NCI-H2196 (cell line): ENCODE measurements at regions not wholly inside any gene's neighbourhood (a gene's known extent, or its start where the extent isn't known, plus 50 kb on each side); places are given as distances from the start of the nearest gene placed in this dataset.
"Not testable (repeated sequence)": the region's sequence is repeated elsewhere in the genome, so short reads cannot be mapped to it uniquely, and the experiment has no call there.

ENCODE experiments used
- DNase-seq: peaks from one replicate; lab custom pipeline; 2025; ENCODE audit not compliant: unreplicated experiment; lab: John Stamatoyannopoulos, UW

DNA sequence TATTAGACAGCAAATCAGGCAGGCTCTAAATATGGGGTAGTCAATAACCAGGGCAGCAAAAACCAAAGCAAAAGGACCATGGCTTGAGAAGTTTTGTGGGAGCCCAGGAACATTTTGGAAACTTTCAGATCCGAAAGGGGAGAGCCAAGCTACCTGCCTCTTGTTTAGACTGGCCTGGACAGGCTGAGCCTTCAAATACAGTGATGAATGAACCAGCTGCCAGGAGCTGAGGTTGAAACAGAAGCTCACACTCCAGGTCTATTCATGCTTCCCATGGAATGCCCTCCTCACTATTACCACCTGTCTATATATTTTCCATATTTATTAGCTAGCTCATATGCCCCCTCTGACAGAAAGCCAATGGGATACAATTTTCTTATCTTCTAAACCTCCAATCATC lies 150.8 kb upstream of the SLC44A1 start:
- DNase-seq, result no peak

DNA sequence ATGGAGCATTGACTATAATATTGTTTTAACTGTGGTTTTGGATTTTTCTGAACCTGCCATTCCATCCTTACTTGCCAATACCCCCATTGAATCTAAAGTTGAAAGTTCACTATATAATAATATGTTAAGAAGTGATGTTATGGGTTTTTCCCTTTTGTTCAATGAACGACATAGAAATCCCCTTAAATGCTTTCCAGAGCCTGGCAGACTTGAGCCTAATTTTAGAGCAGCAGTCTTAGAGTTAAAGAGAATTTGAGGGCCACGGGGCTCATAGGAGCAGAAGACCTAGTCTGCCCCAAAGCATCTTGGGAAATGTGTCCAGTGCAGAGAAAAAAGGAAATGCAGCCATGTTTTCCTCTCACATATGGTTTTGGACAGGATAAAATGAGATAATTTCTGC lies 146.1 kb upstream of the SLC44A1 start:
- no peak for DNase-seq

DNA sequence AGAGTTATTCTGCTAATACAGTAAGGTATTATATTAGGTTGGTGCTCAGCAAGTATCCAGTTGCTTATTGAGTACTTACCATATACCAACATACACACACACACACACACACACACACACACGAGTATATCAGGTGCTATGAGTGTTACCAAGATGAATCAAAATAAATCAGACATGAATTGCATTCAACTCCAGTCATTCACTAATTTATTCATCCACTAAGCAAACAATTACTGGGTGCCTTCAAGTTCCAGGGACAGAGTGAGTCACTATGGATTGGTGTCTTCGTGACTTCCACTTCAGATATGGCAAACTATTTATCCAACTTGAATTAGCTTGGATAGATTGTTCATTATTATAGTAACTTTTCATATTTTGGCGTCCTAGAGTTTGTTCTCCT lies 140.7 kb upstream of the SLC44A1 start:
- no peak for DNase-seq

DNA sequence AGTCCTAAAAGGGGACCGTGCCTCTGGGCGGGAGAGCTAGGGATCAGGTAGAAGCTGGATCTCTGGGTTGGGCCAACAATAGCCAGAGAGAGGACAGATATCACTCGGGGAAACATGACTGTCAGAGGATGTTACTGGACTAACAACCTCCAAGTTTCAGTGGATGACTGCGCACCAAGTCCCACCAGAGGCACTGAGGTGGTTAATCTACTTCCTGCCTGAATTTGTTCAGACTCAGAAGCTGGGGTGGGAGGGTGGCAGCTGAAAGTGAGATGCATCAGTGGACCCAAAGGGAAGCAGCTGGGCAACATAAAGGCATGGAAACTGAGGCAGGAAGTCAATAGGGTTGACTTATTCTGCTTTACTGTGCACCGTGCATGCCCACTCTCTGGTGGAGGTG lies 130.1 kb upstream of the SLC44A1 start:
- DNase-seq, result no peak

DNA sequence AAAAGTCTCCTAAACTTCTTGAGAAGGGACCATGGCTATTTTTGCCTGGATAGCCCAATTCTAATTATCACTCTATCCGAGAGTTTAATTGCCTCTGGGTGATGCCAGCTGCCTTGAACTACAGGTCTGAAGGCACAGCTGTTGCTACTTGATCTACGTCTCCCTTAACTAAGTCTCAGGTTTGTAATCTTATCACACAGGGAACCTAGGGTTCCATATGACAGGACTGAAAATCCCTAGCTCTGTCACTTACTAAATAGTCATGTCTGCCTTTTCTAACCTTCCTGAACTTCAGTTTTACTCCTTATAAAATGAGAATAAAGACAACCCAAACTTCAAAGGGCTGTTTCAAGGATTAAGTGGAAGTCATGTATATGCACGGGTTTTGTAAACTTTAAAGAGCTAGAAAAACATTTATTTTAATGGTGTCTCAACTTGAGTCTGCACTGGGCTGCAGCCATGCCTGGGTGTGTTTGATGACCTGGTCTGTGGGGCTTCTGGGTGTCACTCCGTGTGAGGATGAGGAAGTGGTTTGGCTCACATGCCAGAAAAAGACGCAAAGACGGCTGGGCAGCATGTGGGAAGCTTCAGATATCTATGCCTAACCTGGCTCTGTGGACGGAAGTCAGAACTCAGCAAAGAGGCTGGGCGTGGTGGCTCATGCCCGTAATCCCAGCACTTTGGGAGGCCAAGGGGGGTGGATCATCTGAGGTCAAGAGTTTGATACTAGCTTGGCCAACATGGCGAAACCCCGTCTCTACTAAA lies 129.3 kb upstream of the SLC44A1 start:
- no peak for DNase-seq

DNA sequence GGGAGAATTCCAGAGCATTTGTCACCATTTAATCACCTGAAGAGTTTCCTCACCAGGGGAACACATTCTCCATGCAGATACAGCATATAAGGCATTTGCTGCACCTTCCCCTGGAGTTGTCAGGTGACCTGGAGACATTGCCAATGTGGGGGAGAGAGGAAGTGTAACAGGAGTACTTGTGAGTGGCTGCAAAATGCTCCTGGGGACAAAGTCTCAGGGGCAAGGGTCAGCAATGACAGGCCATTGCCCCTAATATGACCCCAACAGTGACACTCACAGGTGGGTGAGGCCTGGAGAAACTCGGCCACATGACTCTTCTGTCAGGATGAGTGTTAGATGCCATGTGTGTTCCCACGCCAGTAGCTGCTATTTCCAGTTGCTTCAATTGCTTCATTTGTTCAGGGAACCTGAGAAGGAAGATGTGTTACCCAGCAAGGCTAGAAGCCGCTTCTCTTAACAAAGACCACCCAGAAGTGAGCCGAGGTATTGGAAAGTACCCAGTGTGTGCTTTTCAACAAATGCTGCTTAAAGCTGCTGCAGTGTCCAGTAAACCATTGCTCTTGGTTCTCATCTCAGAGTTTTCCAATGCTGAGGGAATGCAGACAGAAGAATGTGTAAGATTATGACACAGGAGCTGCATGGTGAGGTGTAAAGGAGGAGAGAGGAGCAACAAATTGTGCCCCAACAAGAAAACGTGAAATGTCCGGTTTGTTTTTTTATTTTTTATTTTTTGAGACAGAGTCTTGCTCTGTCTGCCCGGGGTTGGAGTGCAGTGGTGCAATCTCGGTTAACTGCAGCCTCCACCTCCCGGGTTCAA lies 128.2 kb upstream of the SLC44A1 start:
- no peak for DNase-seq

DNA sequence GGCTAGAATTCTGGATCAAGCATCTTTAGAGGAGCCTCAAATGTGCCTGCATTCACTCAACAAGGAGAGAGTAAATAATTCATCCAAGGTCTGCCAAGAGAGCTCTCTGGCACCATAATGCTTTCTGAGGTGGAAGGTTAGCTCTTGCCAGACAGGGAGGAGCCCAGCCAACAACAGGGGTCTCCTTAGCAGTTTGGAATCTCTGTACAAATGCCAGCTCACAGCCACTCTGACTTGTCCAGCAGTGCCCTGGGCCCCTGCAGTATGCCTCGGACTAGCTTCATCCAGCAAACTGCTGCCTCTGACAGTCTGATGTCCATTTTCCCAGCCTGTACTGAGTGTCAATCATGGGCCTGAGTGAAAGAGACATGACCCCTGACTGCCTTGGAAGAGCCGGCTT lies 127.2 kb upstream of the SLC44A1 start:
- DNase-seq, result no peak

DNA sequence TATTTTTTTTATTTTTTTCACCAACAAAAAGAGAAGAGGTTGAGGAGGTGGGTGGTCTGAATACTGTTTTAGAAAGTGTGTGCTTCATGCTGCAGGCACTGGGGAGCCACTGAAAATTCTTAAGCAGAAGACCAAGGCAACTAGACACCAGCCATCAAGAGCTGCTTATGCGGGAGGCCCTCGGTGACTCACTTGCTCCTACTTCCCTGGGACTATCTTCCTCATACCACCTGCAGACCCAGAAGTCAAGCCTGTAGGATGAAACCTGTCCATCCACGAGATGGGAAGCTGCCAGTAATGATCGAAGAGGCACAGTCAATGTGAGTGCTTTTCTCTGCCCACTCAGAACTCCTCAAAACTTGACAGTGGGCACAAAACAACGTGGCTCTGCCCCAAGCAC lies 125.8 kb upstream of the SLC44A1 start:
- no peak for DNase-seq

DNA sequence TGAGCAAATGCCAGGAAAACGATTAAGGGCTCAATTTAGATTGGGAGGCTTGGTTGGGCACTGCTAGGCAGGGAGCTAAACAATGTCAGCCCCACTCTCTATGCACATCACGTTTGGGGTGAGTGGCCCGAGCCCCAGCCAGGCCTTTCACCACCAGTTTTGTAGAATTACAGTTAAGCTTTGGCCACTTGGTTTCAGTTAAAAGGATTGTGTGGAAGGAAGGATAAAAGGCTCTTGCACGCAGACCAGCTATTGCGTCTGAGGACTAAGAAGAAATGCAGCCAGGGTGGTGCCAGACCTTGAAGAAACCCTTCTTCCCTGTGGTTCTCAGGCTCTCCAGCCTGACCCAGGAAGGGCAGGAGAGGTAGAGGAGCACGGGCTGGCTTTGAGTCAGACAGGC lies 125.3 kb upstream of the SLC44A1 start:
- no peak for DNase-seq

DNA sequence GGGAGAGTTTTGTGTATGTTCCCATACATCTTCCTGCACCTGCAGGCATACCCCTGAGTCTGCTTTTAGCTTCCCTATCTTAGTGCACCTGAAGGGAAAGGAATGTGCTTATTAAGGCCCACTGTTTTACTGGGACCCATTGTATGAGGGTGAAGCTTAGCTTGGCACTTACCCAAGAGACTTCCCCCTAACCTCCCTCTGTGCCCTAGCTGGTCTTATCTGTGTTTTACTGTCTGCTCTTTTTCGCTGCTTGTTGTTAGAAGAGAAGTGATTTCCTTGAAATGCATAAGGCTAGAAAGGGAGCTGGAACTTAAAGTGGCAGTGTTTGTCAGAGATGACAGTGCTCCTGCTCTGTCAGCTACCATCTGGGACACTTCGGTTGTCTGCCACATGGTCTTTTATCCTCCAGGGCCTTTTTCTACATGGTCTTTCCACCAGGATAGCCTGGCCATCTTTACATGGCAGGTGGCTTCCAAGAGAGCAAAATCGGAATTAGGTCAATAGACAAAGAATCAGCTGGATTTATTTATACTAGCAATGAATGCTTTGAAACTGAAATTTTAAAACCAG lies 122.5 kb upstream of the SLC44A1 start:
- no peak for DNase-seq

DNA sequence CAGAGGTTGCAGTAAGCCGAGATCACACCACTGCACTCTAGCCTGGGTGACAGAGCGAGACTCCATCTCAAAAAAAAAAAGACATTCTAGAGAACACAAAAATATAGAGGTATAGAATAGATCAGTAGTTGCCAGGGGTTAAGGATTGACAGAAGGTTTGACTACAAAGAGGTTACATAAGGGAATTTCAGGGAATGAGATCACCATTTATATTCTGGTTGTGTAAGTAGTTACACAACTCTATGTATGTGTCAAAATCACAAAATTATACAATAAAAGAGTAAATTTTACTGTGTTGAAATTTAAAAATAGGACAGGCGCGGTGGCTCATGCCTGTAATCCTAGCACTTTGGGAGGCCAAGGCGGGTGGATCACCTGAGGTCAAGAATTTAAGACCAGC lies 119.9 kb upstream of the SLC44A1 start:
- DNase-seq, result not testable (repeated sequence)

DNA sequence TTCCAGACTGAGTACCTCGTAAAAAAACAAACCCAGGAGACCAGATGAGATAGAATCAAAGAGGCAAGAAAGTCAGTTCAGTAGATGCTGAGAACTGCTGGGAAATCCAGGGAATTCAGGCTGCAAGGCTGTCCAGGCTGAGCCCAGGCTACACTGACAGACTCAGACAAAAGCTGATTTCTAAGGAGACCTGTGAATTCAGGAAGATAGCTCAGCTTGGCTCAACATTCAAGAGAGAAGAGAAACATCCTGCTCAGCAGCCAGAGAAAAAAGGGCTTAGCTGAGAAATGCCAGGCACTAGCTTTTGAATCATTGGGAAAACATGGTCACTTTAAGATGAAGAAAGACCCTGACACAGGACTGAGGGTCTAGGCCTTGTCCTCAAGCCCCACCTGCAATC lies 118.2 kb upstream of the SLC44A1 start:
- DNase-seq, result no peak

DNA sequence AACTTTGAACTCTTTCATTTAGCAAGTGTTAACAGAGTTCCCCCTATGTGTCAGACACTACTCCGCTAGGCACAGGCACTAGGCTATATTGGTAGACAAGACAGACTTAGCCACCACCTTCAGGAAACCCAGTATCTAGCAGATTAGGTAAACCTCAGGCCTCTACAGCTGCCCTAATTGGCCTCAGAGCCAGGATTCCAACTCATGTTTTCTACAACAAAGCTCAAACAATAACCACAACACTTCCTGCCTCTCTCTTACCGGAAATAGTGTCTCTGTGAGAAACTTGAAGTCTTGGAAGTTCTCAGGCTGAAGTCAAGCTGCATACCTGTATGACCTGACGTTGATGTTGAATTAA lies 116.6 kb upstream of the SLC44A1 start:
- DNase-seq, result no peak

DNA sequence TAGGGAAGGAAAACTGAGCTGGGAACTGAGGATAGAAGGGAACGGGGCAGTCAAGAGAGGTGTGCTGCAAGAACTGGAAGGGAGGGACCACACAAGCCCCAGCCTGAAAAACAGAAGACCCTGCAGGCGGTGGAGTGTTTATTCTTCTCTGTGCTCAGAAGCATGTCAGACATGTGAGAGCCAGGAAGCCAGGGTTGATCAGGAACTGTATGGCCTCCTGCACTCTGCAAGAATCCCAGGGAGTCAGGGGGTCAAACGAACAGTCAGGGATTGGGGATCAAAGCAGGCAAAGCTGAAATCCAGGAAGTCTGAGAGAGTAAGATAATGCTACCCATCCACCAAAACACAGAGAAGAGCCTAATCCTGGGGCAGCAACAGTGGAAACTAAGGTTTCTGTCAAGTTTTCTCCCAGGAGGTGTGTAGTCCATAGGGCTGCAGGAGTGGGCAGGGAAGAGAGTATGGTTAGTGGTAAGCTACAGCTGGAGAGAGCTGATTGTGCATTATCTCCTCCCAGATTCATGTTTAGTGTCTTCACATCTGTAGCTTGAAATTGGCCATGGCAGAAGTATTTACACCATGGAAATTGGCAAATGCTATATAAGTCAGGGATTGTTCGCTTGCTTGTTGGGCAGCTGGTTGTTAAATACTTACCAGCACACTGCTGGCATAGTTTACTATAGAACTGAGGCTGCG lies 115.4 kb upstream of the SLC44A1 start:
- DNase-seq, result no peak

DNA sequence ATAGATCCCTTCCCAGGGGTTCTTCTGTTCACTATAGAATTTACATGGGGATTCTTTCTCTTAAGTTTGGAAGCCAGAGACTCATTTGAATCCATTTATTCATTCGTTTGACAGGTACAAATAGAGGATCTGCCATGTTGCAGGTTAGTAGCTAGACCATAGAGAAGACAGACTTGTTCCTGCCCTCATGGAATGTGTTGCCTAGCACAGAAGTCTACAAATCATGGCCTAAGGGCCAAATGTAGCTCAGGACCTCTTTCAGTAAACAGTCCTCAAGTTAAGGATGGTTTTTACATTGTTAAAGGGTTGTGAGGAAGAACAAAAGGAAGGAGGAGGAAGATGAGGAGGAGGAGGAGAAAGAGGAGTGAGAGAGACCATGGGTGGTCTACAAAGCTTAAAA lies 114.7 kb upstream of the SLC44A1 start:
- DNase-seq, result no peak

DNA sequence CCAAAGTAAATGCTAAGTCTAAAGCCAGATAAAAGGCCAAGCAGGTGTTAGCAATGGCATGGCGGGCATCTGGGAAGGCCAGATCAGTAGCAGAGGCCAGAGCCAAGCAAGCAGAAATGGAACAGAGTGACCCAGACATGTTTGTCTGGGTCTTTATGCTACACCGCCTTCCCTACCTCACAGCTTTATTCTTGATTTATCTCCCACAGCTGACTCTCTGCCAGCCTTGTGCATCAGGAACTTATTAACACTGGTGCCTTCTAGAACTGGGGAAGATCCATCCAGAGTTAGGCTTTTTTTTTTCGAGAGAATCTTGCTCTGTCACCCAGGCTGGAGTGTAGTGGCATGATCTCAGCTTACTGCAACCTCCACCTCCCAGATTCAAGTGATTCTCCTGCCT lies 112.5 kb upstream of the SLC44A1 start:
- no peak for DNase-seq

DNA sequence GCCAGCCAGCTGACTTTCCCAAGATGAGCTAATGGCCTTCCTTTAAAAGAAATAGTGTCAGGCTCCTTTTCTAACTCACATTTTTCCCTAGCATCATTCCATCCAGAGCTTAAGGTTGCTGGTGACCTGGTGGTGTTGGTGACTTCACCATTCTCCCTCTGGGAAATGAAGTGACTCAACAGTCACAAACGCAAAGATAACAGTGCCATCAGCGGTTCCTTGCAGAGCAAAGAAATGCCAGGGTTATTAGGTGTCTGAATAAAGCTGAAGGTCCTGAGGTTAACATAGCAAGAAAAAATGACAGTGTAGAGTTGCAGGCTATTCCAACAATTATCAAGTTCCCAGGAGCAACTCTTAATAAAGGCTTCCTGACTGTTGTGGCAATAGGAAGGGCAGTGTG lies 111.8 kb upstream of the SLC44A1 start:
- no peak for DNase-seq

DNA sequence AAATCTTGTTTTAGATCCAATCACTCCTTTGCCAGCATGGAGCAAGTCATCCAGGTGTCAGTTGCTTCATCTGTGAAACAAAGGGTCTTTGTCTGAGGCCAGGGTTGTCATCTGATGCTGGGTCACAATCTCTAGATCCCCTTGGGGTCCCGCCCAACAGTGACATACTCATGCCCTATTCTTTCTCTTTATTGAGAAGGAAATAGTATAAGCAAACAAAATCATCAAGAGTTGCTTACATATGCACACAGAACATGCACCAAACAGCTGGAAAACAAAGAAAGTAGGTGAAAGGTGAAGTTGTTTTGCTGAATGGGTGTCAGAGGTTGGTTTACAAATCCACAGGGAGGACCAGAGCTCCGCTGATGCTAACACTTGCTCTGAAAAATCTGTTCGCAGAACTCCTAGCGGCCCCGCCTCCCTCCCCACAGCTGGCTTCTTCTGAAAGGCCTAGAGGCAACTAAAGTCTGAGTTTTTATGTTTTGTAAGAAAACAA lies 106.1 kb upstream of the SLC44A1 start:
- no peak for DNase-seq

DNA sequence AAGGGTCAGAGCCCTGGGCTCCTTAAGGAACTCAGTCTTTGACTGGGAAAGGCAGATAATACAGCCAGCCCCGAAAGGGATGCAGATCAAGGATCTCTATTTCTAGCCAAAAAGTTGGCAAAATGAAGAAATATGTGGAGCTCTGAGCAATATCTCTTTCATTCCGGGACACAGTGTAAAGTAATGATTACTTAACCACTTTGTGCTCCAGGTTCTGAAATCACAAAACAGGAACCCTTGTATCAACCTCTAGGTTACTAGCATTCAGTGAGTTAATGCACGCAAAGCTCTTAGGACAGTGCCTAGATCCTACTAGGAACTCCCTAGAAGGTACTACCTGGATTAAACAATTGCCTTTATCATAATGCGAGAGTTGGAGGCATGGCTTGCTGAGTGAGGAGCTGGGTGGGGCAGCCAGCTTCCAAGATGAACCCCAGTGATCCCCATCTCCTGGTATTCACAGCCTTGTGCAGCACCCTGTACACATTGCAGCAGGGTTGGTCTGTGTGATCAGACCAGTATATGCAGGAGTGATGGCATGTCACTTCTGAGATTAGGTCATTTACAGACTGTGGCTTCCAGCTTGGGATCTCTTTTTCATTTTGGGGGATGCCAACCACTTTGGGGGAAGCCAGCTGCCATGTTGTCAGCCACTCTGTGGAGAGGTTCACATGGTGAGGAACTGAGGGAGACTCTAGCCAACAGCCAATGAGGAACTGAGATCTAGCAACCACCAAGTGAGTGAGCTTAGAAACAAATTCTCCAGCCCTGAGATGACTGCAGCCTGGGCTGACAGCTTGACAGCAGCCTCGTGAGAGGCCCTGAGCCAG lies 103.1 kb upstream of the SLC44A1 start:
- no peak for DNase-seq

DNA sequence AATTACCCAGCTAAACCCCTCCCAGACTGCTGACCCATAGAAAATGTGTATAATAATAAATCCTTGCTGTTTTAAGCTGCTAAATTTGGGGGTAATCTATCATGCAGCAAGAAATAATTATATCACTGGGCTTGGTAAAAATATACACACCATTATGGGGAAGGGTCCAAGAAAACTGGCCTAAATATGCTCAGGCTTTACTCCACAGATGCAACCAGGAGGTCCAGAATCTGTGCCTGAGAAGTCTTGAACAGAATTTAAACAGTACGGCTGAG lies 102.5 kb upstream of the SLC44A1 start:
- DNase-seq, result no peak
